ENCODE measurements at regions not wholly inside any gene's neighbourhood (a gene's known extent, or its start where the extent isn't known, plus 50 kb on each side); places are given as distances from the start of the nearest gene placed in this dataset.
"Not testable (repeated sequence)": the region's sequence is repeated elsewhere in the genome, so short reads cannot be mapped to it uniquely, and the experiment has no call there.

DNA sequence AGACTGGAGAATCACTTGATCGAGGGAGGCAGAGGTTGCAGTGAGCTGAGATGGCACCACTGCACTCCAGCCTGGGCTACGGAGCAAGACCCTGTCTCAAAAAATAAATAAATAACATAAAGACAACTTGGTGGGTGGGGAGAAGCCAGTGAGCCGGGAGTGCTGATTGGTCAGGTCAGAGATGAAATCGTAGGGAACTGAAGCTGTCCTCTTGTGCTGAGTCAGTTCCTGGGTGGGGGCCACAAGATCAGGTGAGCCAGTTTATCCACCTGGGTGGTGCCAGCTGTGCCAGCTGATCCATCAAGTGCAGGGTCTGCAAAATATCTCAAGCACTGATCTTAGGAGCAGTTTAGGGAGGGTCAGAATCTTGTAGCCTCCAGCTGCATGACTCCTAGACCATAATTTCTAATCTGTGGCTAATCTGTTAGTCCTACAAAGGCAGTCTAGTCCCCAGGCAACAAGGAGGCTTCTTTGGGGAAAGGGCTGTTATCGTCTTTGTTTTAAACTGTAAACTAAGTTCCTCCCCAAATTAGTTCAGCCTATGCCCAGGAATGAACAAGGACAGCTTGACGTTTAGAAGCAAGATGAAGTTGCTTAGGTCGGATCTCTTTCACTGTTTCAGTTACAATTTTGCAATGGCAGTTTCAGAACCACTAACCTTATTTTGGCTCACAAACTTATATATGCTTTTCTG lies 221.5 kb upstream of the MYLIP start:
- TF ChIP-seq, protein P1, sequence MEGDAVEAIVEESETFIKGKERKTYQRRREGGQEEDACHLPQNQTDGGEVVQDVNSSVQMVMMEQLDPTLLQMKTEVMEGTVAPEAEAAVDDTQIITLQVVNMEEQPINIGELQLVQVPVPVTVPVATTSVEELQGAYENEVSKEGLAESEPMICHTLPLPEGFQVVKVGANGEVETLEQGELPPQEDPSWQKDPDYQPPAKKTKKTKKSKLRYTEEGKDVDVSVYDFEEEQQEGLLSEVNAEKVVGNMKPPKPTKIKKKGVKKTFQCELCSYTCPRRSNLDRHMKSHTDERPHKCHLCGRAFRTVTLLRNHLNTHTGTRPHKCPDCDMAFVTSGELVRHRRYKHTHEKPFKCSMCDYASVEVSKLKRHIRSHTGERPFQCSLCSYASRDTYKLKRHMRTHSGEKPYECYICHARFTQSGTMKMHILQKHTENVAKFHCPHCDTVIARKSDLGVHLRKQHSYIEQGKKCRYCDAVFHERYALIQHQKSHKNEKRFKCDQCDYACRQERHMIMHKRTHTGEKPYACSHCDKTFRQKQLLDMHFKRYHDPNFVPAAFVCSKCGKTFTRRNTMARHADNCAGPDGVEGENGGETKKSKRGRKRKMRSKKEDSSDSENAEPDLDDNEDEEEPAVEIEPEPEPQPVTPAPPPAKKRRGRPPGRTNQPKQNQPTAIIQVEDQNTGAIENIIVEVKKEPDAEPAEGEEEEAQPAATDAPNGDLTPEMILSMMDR (conservative IDR thresholded peaks at IDR 0.05; ENCODE audit: low read depth, low read length), result not testable (repeated sequence)
- TF ChIP-seq EZH2phosphoT487 (IDR thresholded peaks at IDR 0.05; ENCODE audit: borderline replicate concordance, low read length); EZH2 (IDR thresholded peaks at IDR 0.05; ENCODE audit: low read length, unreplicated experiment): not testable (repeated sequence)
